Cardiac septum (tissue), 1 donor: ENCODE measurements at regions not wholly inside any gene's neighbourhood (a gene's known extent, or its start where the extent isn't known, plus 50 kb on each side); places are given as distances from the start of the nearest gene placed in this dataset.
A peak's percentile ranks its signal among the peaks of the same experiment; 100 is the strongest.
"Not testable (repeated sequence)": the region's sequence is repeated elsewhere in the genome, so short reads cannot be mapped to it uniquely, and the experiment has no call there.

ENCODE experiments used
- DNase-seq: peaks from one replicate; pipeline ENCODE4 v3.0.0-alpha.2; 2020; ENCODE audit warnings: low spot score
- intact Hi-C: fragments of 100-400 bp; cut with DNase I; formaldehyde crosslinking; loops from one replicate; pipeline ENCODE4 v1.14.0; 2022
- donor health status: DM: no; HTN: no; CAD: no.

DNA sequence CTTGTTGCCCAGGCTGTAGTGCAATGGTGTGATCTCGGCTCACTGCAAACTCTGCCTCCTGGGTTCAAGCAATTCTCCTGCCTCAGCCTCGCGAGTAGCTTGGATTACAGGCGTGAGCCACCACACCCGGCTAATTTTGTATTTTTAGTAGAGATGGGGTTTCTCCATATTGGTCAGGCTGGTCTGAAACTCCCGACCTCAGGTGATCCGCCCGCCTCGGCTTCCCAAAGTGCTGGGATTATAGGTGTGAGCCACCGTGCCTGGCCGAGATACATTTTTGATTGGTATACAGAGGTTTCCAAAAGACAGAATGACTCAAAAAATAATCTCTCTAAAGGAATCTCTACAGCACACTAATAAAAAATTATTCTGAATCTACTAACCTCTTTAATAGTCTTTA is 187.0 kb upstream of the RTL1 start:
- intact Hi-C loops, DNase-seq: not testable (repeated sequence)

DNA sequence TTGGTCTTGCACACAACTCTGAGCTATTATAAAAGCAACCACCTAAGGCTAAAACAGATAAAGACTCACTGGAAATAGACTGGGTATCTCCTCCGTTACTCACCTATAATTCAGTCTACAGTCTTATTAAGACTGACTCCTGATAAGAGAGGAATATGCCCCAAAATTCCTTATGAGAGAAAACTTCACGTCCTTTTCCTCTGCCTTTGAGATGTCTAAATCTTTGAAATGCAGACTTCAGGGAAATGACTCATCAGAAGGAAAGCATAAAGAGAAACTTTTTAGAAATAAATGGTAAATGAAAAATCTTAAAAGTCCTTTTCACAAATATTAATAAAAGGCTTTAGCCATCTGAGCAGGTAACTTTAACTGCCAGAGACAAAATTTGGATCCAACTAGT is 187.5 kb upstream of the RTL1 start:
- intact Hi-C loops = no loop called here

DNA sequence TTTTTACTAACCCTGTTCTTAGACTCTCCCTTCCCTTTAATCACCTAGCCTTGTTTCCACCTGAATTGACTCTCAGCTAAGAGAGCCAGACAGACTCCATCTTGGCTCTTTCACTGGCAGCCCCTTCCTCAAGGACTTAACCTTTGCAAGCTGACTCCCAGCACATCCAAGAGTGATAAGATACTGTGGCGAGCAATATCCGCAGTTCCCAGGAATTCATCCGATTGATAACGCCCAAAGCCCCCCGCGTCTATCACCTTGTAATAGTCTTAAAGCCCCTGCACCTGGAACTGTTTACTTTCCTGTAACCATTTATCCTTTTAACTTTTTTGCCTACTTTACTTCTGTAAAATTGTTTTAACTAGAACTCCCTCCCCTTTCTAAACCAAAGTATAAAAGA is 191.4 kb upstream of the RTL1 start:
- intact Hi-C loops = not testable (repeated sequence)

More for the DNA sequence above, 187.5 kb upstream of the RTL1 start:
- DNase-seq = no peak

DNA sequence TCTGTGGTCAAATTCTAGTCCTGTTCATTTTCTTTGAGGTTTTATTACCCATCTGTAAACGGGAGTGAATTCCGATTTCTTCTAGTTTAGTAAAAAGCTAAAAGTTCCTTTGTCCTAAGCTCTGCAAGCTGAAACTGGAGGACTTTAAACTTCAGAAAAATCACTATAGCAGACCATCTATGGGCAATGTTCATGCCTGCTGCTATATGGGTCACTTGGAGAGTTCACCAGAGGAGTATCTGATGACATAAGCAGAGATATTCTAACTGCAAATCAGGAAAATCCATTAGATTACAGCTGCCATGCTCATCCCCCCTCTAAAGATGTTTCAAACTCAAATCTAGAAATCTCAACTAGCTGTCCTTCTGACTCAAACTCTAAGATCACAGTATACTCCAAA is 193.0 kb upstream of the RTL1 start:
- intact Hi-C loops = no loop called here
- no peak for DNase-seq

More for the DNA sequence above, 191.4 kb upstream of the RTL1 start:
- not testable (repeated sequence) for DNase-seq

DNA sequence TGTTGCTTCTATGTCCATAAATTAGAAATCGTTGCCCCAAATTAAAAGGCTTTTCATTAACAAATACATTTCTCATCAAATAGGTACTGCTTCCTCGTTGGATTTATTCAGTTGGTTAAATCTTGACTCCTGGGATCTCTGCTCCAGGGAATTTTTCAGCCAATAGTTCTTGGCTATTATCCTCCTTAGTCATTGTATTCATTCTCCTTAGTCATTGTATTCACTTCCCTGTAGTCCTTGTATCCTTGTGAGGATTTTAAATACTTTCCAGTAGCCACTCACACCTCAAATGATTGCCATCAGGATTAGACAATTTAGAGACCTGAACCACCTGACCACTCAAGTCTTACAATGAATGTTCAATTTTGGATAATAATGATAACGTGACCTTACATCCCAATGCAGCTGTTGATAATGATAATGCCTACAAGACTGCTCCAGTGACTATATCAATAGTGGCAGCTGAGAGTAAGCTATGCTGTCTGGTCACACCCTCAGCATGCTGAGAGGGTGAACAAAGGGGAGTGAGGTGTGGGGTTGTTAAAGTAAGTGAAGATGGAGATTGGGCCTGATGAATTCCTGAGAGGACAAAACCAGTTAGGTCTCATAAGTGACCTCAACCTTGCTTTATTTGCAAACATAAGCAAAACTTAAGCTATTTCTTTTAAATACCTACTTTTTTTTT is 193.7 kb upstream of the RTL1 start:
- intact Hi-C loops = no loop called here
- DNase-seq = no peak

DNA sequence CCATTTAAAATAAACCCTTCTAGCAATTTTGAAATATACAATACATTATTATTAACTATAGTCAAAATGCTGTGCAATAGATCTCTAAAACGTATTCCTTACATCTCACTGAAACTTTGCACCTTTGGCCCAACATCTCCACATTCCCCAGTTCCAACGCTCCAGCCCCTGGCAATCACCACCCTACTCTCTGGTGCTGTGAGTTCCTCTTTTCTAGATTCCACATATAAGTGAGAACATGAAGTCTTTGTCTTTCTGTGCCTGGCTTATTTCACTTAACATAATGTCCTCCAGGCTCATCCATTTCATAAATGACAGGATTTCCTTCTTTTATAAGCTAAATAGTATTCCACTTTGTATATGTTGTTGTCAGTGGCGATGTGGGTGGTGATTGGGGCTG is 194.7 kb upstream of the RTL1 start:
- DNase-seq = no peak
- intact Hi-C loops = no loop called here

DNA sequence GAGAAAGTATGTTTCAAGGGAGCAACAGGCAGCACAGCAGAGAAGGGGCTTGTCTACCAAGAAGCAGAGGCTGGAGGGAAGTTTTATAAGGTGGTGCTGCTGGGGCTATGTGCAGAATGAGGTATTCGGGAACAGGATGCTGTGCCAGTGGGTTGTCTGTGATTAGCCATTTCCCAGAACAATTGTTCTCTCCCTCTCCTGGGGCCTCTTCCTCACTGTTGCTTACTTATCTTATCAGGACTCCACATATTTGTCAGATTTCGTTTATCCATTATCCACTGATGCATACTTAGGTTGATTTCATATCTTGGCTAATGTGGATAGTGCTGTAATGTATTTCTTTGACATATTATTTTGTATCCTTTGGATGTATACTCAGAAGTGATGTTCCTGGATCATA is 195.1 kb upstream of the RTL1 start:
- intact Hi-C loops = no loop called here
- no peak for DNase-seq

DNA sequence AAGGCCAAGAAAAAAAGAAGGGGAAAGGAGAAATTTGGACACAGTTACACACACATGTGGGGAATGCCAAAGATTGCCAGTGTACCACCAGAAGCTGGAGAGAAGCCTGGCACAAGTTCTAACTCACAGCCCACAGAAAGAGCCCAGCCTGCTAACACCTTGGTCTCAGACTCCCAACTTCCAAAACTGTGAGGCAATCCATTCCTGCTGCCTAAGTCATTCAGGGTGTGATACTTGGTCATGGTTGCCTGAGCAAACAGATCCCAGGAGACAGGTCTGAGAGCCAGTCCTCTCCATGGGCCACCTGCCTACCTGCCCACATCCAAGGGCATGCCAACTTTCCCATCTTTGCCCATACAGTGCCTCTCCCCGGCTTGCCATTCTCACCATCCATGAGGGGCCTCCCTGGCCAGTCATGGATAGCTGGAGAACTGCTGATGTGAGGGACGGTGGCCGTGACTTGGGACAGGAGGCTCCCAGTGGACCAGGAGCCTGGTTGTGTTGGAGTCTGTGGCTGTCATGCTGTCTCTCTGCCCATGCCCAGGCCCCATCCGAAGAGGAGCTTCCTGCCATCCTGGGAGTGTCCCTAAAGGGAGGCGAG is 198.0 kb upstream of the RTL1 start:
- intact Hi-C loops = no loop called here

DNA sequence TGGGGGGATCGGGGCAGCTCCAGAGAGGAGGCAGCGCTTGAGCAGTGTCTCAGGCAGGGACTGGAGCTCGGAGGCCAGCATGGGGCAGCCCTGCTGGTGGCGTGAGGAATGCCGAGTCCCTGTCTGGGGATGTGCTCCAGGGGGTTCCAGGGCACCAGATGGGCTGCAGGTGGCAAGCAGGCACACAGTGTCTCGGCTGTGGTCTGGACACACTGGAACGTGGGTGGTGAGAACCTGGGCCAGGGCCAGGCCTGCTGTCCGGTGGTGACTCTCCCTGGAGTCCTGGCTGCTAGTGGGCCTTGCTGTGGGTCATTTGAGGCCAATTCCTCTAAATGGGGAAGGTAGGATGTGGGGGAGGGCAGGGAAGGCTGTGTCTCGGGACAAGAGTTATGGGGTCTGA is 199.4 kb upstream of the RTL1 start:
- DNase-seq = peak; percentile 46
- intact Hi-C loops = no loop called here

More for the DNA sequence above, 198.0 kb upstream of the RTL1 start:
- DNase-seq = no peak

DNA sequence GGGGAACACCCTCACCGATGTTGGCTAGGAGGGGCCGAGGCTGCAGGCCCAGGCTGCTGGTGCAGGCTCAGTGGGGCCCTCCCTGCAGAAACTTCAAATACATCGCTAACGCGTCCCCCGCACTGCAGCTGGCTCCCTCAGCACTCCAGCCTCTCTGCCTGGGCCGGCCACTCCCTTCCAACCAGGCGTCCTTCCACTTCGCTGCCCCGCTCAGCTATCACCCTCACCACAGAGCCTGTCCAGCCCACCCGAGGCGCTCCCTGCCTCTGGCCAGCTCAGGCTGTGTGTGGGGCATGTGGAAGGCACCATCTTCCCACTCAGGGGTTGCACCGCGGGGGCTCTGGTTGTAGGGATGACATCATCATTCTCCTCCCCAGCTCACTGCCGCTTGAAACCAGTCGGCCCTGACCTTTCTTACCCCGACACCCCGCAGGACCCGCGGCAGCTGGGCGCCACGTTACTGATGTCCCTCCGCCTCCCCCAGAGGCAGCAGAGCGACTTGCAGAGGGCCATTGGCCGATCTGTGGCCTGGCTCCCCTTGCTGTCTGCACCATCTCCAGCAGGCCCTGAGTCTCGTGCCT is 199.9 kb upstream of the RTL1 start:
- intact Hi-C loops = no loop called here
- peak; percentile 70 for DNase-seq

DNA sequence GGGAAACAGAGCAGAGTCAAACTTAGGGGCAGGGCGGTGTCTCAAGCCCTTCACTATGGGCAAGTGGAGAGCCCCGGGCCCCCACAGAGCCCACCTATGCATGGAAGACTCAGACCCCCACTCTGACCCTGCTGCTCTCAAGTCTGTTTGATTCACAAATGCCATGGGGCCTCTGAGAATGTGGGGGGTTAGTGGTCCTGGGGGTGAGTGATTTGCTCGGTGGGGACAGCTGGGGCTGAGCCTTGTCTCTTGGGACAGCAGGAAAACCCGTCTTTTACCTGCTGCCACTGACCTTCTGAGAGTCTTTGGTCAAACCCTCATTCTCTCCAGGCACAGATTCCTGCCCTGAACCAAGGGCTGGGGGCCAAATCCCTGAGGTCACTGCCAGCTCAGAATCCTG is 201.0 kb upstream of the RTL1 start:
- DNase-seq = no peak
- intact Hi-C loops = no loop called here

DNA sequence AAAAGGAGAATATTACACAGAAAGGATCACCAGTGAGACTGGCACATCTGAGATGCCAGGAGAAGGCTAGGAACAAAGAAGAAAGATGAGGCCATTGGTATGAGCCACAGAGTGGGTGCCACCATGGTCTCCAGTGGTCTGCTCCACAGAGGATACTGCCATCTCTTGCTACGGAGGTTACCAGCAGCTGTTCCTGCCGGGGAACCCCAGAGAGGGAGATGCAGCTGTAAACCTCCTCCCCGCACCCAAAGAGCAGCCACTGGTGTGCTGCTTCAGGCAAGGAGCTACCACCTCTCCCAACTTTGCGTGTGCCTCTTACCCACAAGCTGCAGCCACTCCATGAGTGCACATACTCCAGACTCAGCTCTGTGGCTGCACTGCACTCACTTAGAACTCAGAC is 201.5 kb upstream of the RTL1 start:
- peak; percentile 56 for DNase-seq

DNA sequence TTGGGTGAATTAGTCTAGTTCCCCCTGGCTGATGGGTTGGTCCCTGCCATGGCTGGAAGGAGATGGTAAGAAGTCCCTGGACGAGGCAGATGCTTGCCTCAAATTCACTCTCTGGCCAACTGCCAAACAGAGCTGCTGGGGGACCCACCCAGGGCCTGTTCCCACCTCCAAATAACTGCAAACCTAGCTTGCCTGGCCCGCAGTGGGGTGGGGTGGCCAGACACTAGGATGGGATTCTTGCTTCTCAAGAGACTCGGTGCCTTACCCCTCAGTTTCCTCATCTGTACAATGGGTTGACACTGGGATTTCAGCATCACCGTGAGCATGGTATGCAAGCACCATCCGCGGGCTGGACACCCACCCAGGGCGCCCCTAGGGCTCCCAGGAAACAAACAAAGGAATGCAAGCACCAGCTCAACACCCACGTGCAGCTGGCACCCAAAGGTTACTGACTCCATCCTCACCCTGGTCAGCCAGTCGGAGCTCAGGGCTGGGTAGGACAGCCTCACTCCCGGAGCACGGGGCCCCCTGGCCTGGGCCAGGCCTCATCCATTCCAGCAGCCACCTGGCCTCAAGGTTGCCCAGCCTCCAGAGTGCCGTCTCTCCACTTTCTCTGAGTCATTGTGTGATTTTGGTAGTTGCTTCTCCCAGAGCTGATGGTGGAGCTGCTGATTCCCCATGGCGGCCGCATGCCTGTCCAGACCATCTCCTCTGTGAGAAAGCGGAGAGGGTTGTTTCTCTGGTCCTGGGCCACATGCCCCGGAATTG is 205.2 kb upstream of the RTL1 start:
- no peak for DNase-seq
- intact Hi-C loops = no loop called here

More for the DNA sequence above, 201.5 kb upstream of the RTL1 start:
- intact Hi-C loops = no loop called here

DNA sequence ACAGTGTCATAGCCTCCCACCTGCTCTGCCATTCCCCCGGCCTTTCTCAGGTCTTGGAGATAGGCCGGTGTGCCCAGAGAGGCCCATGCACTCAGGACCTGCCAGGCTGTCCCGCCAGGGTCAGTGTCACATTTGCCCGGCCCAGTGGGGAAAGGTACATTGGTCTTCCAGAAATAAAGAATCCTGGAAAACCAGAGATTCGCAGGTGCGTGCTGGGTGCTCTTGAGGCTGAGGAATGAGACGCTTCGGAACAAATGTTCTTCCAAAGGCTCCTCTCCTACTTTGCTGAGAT is 205.8 kb upstream of the RTL1 start:
- intact Hi-C loops = no loop called here
- DNase-seq = no peak

DNA sequence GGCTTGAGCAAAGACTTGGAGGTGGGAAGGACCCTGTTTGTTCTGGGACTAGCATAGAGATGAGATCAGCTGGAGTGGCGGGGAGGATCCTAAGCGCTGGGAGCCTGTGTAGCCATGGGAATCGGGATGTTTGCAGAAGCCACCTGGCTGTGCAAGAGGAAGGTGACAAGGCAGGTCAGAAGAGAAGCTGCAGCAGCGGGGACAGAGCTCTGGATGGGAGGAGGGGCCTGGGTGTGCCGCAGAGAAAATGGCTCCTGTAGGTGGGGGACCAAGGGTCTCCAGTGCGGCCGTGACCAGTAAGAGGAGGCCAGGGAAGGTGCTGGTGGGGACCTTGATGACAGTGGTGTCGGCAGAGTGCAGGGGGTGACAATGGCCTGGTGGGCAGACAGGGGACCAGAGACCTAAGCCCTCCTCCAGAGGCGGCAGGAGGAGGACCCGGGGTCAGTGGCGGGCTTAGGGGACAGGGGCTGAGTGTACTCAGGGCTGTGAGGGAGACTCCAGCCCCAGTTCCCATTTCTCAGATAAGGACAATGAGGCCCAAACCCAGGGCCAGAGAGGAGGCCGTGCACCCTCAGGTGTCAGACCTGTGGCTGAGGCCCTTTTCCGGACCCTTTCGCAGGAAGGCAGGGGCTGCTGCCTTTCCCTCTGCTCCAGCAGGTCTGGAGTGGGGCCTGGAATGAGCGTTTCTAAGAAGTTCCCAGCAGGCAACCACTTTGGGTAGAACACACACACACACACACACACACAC is 206.6 kb upstream of the RTL1 start:
- DNase-seq = peak; percentile 44
- intact Hi-C loops = no loop called here

DNA sequence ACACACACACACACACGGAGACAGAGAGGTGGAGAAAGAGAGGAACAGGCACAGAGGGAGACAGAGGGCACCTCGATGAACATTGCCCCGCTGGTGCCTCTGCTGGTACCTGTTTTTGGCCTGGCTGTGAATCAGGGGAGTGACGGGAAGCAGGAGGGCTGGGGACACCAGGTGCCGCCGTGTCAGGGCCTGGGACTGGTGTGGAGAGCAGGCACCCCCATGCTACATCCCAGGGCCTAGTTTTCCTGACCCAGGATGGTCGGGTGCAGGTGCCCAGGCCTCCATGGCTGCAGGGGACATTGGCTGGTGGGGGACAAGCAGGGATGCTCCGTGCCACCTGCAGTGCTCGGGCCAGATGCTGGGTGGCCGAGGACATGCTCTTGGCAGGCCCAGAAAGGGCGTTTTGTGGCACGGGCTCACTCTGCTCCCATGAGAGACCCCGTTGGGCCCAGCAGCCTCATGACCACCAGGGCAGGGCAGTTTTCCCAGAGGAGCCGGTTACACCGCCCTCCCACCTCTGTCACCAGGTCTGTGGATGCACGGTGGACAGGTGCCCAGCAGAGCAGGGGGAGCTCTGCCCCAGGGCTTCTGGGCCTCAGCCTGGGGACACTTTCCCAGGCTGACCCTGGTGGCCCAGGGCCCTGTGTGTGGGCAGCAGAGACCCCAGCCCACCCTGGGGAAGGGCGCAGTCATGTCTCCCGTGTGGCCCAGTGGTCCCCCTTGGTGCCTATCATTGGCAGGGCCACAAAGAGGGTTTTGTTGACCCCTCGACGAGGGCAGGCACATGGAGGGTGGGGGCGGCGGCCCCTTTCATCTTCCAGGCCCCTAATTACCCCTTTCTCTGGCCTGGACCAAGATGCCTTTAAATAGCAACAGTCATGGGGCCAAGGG is 207.5 kb upstream of the RTL1 start:
- intact Hi-C loops = no loop called here
- peak; percentile 63 for DNase-seq

DNA sequence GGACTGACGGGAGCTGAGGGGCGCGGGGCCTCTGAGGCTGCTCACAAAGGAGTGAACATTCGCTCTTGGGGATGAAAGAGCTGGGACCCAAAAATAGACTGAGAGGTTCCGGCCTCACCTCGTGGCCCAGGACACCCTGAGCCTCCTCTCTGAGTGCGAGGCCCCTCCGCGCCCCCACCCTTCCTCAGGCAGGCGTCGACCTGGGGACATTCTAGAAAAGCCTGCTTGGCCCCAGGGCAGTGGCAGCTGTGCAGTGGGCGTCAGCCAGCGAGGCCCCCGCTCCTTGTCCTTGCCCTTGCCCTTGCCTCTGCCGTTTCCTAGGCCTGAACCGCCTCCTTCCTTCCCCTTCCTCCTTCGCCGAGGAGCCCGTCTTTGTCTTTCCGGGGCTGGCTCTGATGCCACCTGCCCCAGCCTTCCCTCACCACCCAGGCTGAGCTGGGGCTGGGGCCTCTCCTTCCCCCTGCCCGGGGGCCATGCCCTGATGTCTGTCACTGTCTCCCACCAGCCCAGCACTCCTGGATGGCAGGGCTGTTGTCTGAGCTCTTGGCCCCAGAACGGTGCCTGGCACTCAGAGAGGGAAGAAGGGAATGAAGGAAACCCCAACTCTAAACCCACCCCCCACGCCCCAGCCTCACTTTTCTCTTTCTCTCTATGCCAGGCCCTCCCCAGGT is 208.2 kb upstream of the RTL1 start:
- intact Hi-C loops = no loop called here
- peak; percentile 56 for DNase-seq

DNA sequence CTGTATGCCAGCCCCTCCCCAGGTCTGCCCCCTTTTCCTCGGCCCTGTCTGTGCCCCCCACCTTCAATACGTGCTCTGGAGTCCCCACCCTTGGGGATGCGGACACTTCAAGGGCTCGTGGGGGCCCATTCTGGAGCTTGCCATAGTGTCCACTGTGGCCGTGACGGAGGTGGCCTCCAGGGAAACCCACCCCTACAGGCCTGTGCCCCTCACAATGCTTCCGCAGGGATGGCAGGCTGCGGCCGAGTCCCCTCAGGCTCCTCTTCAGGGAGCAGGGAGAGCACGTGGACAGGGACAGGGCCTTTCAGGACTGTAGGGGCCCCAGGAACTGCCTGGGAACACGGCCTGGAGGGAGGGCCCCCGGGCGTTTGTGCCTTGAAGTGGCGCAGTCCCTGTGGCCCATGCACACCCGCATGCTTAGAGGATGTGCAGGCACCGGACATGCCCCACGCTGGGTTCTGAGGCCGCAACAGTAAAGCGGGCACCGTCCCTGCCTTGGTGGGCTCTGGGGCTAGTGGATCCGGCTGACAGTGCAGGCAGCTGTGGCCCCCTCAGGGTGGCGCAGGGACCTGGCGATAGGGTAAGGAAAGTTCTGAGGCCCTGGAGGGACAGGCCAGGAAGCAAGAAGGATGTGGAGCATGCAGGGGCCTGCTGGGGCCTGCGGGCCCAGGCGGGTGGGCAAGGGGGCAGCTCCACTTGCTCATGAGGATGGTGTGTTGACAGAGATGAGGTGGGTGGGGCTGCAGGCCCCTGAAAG is 209.0 kb upstream of the RTL1 start:
- intact Hi-C loops = no loop called here
- peak; percentile 71 for DNase-seq
